Neural crest cell (in vitro differentiated cells): ENCODE measurements at regions not wholly inside any gene's neighbourhood (a gene's known extent, or its start where the extent isn't known, plus 50 kb on each side); places are given as distances from the start of the nearest gene placed in this dataset.

Experiments
- DNase-seq: peaks from one replicate; pipeline ENCODE4 v3.0.0; 2021; ENCODE audit warnings: low read depth, mixed read lengths, low spot score
- H3K27ac Mint-ChIP-seq: one replicate; pipeline ENCODE4 v1.8.0; 2021; ENCODE audit warnings: mild to moderate bottlenecking, mixed read lengths; ENCODE audit not compliant: unreplicated experiment
- H3K27me3 Mint-ChIP-seq: 2 replicates; pipeline ENCODE4 v1.8.0; 2021; ENCODE audit warnings: low read depth, mild to moderate bottlenecking, mixed read lengths
- H3K36me3 Mint-ChIP-seq: 2 replicates; pipeline ENCODE4 v1.8.0; 2021; ENCODE audit warnings: low read depth, mild to moderate bottlenecking, mixed read lengths
- H3K4me1 Mint-ChIP-seq: 2 replicates; pipeline ENCODE4 v1.8.0; 2021; ENCODE audit warnings: mixed read lengths
- H3K4me3 Mint-ChIP-seq: one replicate; pipeline ENCODE4 v1.8.0; 2021; ENCODE audit warnings: mild to moderate bottlenecking, mixed read lengths
- H3K9me3 Mint-ChIP-seq: 2 replicates; pipeline ENCODE4 v1.8.0; 2021; ENCODE audit warnings: mixed read lengths
- CTCF ChIP-seq: fragments of 200-600 bp; sonication (generic); conservative IDR thresholded peaks from 2 replicates; pipeline ENCODE4 v1.5.0; 2021; ENCODE audit warnings: antibody characterized with exemption, mild to moderate bottlenecking

- Mint-ChIP-seq H3K36me3 (peaks cover 3% of the 10 kb centered on the region), H3K4me3 (no peak overlapping the region), H3K4me1 (no peaks in the 10 kb centered on the region), H3K27me3 (peaks cover 7% of the 10 kb centered on the region), H3K9me3 (no peaks in the 10 kb centered on the region), H3K27ac (no peak overlapping the region)
- TF ChIP-seq CTCF = no peak
- no peak for DNase-seq
Observed at GRCh38 chr3:154614078-154614477, 184.1 kb upstream of the GPR149 start.

GRCh38 chr3:154602241-154602640 is 172.3 kb upstream of the GPR149 start:
- H3K4me1 Mint-ChIP-seq = no peaks in the 10 kb centered on the region
- no peak for DNase-seq
- no peak for TF ChIP-seq CTCF

GRCh38 chr3:154598166-154598565 is 168.2 kb upstream of the GPR149 start:
- H3K4me3 Mint-ChIP-seq = no peak overlapping the region
- peaks cover 5% of the 10 kb centered on the region for H3K9me3 Mint-ChIP-seq
- no peaks in the 10 kb centered on the region for H3K36me3 Mint-ChIP-seq
- DNase-seq = no peak
- H3K27me3 Mint-ChIP-seq = no peaks in the 10 kb centered on the region
- H3K27ac Mint-ChIP-seq = no peak overlapping the region
- no peak for TF ChIP-seq CTCF
- no peaks in the 10 kb centered on the region for H3K4me1 Mint-ChIP-seq

More at GRCh38 chr3:154602241-154602640, 172.3 kb upstream of the GPR149 start:
- H3K9me3 Mint-ChIP-seq = peaks cover 3% of the 10 kb centered on the region
- no peaks in the 10 kb centered on the region for H3K36me3 Mint-ChIP-seq
- H3K27ac Mint-ChIP-seq = no peak overlapping the region
- no peak overlapping the region for H3K4me3 Mint-ChIP-seq
- peaks cover 4% of the 10 kb centered on the region for H3K27me3 Mint-ChIP-seq

DNA sequence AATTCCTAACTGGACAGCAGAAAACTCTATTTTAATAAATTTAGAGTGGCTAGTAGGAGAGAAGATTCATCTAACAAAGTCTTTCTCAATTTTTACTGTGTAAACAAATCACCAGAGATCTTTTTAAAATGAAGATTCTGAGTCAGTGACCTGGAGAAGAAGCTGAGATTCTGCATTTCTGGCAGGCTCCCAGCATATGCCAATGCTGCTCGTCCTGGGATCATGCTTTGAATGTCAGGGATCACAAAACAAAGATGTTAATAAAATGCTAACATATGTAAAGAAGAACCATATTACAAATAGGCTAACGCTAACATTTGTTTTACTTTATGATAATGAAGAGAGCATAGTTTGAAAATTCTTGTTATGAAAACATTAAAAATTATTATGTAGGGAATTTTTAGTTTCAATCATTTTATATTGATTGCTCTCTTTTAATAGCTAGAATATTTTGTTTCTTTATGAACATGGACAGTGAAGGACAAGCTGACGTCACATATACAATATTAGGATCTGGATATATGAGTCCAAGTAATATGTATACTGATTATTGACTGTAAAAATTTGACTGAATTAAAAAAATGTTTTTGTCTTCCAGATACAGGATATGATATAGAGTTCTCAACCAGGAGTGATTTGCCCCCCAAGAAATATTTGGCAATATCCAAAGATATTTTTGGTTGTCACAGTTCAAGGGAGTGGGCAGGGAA is 160.8 kb upstream of the GPR149 start:
- Mint-ChIP-seq H3K9me3 (no peaks in the 10 kb centered on the region), H3K4me1 (no peaks in the 10 kb centered on the region), H3K27ac (no peak overlapping the region), H3K4me3 (no peak overlapping the region), H3K36me3 (no peaks in the 10 kb centered on the region), H3K27me3 (no peaks in the 10 kb centered on the region)
- TF ChIP-seq CTCF = no peak
- no peak for DNase-seq

DNA sequence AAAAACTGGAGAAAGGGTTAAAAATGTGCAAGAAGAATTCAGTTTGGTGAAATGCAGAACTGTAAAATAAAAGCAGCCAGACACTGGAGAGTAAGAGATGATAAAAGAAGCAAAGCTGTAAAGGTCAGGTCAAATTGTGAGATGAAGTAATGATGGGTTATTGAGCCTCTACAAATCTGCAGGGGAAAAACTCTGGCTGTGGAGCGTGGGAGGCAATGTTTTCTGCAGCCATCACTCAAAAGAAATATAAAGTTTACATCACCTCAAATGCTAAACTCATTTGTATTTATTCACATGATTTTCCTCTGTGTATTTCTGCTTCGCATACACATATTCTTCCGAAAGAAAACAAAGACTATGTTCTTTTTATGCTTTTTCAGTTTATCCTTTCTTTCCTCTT is 158.8 kb upstream of the GPR149 start:
- no peak for TF ChIP-seq CTCF
- Mint-ChIP-seq H3K27me3 (no peaks in the 10 kb centered on the region), H3K4me1 (no peaks in the 10 kb centered on the region), H3K9me3 (no peaks in the 10 kb centered on the region), H3K4me3 (no peak overlapping the region), H3K27ac (no peak overlapping the region), H3K36me3 (no peaks in the 10 kb centered on the region)
- no peak for DNase-seq
